ENCODE measurements at regions not wholly inside any gene's neighbourhood (a gene's known extent, or its start where the extent isn't known, plus 50 kb on each side); places are given as distances from the start of the nearest gene placed in this dataset.

DNA sequence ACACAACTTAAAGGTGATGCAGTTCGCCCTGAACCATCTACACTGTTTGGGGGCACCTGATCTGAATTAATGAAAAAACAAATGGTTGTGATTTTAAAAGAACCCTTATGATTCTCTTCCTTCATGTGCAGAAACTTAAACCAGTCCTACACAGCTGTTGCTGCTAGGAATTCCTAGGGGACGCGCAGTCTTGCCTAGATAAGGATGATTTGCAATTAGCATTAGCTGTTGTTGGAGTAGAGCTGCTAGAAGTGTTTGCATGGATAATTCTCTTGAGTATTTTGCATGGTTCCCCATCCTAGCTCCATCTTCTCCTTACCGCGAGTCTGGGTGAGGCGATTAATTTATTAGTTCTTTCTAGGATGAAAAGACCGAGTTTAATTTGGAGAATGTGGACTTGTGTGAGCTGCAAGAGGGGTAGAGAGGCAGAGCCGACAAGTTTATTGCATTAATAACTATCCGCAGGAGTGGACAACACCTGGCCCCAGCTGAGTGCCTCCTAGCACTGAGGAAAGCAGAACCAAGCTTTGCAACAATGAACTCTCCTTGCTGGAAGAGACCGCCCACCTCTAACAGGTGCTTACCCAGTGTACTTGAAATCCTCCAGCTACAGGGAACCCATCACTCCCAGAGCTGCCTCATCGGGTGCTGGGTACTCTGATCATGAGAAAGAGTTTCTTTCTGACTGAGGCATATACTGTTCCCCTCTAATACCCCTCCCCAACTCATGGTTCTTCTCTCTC, 75.0 kb upstream of the WNT7A start:
- DNase-seq: no peak

DNA sequence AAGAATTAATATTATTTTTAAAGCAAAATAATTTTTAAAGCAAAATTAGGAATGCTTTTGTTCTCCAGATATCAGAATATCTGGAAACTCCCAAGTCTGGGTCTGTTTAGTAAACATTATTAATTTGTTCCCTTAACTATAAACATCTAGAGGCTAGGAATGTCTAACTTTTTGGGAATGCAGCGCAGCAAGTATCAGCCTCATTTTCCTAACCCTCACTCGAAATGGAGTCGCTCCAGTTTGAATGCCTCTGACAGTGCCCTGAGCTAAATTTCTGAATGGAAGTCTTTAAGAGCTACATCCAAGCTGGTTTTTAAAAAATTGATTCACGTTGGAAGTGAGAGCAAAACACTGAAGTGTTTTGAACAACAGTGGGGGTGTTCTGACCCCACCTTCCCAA, 74.4 kb upstream of the WNT7A start:
- no peak for DNase-seq

- no peak for DNase-seq
These were observed 71.3 kb upstream of the WNT7A start for GRCh38 chr3:13951184-13951583.

DNA sequence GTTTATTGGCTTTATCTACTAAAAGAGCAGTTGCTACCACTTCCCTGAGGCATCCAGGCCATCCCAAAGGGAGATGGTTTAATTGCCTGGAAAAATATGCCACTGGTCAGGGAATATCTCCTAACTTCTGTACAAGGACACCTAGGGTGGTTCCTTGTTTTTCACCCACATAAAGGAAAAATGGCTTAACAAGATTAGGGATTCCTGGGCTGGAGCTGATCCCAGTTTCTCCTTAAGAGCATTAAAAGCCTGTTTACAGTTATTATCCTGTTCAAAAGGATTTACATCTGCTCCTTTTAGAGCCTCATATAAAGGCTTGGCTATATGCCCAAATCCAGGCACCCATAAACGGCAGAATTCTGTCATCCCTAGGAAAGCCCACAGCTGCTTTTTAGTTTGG, 70.2 kb upstream of the WNT7A start:
- peak; percentile 0 for DNase-seq

DNA sequence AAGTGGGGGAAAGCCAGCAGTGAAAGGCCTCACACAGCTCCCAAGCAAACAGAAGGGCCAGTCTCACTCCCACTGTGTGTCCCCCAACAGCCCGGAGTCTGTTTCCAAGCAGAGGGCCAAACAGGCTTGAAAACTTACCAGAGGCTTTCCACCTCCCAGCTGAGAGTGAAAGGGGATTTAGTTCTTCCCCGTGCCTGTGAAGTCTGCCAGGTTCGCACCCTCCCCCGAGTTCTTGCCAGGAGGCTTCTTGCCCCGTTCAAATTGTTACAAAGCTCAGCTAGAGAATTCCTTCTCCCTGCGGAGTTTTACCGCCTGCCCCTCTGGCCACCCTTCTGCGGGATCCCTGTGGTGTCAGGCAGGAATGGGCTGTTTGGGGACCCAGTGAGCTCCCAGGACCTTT, 68.0 kb upstream of the WNT7A start:
- no peak for DNase-seq

DNA sequence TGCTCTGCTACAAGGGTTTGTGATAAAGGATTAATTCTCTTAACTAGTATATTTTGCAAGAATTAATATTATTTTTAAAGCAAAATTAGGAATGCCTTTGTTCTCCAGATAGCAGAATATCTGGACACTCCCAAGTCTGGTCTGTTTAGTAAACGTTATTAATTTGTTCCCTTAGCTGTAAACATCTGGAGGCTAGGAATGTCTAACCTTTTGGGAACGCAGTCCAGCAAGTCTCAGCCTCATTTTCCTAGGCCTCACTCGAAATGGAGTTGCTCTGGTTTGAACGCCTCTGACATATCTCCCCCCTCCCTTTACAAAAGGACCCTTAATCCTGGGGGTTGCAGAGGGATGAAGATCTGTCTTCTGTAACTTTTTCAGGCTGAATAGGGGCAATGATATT, 59.3 kb upstream of the WNT7A start:
- no peak for DNase-seq

DNA sequence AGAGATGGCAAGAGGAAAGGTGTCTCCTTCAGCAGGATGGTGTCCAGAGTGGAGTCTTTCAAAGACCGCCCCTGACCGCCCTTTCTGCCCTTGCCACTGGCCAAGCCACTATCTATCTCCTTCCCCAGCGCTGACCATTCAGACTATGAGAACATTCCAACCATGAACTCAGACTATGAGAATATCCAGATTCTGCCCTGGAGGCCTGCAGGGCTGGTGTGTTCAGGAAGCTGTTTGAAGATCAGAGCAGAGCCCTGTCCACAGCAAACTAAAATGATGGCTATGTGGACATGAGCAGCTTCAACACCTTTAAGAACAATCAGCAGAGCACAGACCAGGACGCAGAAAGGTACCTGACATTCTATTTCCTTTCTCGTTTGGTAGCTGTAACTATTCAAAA, 57.3 kb upstream of the WNT7A start:
- DNase-seq: no peak

DNA sequence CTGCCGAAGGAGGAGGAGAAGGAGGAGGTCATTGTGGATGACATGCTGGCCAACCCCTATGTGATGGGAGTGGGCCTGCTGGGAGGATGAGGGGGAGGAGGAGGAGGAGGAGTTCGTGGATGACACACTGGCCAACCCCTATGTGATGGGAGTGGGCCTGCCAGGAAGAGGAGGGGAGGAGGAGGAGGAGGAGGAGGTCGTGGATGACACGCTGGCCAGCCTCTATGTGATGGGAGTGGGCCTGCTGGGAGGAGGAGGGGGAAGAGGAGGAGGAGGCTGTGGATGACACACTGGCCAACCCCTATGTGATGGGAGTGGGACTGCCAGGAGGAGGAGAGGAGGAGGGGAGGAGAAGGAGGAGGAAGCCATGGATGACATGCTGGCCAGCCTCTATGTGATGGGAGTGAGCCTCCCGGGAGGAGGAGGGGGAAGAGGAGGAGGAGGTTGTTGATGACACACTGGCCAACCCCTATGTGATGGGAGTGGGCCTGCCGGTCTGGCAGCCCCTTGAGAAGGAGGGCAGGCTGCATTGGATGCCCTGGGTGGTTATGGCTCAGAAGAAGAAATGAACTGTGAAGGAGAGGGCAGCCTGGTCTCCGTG, 55.7 kb upstream of the WNT7A start:
- DNase-seq: no peak

DNA sequence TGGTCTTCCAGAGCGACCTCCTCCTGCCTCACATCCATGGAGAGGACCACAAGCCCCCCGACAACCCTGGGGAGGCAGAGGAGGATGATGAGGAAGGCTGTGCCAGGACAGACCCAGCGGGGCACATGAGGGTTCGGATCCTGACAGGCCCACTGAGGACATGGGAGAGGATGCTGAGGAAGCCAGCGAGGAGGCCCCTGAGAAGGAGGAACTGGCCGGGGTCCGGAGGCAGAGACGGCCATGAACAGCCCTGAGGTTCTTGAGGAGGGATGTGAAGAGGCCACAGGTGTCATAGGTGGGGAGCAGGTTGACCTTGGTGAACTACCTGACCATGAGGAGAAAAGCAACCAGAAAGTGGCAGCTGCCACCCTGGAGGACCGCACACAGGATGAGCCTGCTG, 54.9 kb upstream of the WNT7A start:
- no peak for DNase-seq

DNA sequence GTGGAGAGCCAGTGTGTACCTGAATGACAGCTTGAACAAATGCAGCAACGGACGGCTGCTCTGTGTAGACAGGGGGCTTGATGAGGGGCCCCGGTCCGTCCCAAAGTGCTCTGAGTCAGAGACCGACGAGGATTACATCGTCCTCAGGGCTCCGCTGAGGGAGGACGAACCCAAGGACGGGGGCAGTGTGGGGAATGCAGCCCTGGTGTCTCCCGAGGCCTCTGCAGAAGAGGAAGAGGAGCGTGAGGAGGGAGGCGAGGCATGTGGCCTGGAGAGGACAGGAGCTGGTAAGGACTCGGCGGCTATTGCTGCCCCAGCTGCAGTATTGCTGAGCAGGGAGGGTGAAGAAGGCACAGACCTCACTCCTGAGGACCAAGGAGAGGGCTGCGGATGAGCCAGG, 54.4 kb upstream of the WNT7A start:
- no peak for DNase-seq

DNA sequence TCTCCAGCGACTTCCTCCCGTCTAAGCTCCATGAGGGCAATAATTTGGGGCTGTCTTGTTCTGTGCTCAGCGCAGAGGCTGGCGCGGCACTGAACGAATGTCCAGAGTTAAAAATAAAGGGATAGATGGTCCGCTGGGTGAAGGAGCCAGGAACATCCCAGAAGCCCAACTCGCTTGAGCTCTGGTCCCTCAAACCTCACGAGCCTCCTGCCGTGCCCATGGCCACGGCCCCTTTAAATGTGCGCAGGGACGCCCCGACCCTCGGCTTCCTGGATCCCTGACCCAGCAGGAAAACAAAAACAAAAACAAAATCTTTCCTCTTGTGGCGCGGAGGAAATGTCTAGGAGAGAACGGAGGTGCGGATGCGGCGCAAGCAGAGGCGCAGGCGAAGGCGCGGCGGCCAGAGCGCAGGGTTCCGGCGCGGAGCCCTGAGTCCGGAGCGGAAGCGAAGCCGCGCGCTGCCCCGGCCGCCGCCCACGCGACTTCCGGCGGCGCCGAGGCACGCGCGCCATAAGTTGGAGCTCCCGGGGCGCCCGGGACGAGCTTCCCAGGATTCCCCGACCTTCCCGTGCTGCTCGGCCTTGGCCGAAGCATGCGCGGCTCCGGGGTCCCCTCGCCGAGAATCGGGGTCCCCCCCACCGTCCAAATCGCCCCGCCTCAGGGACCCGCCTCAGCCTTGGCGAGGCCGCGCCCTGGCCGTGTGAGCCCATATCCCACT, 52.9 kb upstream of the WNT7A start:
- no peak for DNase-seq

GRCh38 chr3:13931172-13931571, 51.3 kb upstream of the WNT7A start:
- DNase-seq: no peak
